PC-9 (cell line): ENCODE measurements at regions not wholly inside any gene's neighbourhood (a gene's known extent, or its start where the extent isn't known, plus 50 kb on each side); places are given as distances from the start of the nearest gene placed in this dataset.

Source experiments
- EZH2 ChIP-seq: fragments of 200-600 bp; sonication (generic); IDR thresholded peaks from 2 replicates; pipeline ENCODE4 v1.8.0; 2017; ENCODE audit warnings: antibody characterized with exemption, low read depth
- TF ChIP-seq, protein P1 (sequence below): fragments of 200-600 bp; sonication (generic); conservative IDR thresholded peaks from 2 replicates; pipeline ENCODE4 v1.6.1; 2017; ENCODE audit warnings: mixed run types, antibody characterized with exemption, mild to moderate bottlenecking, moderate library complexity

DNA sequence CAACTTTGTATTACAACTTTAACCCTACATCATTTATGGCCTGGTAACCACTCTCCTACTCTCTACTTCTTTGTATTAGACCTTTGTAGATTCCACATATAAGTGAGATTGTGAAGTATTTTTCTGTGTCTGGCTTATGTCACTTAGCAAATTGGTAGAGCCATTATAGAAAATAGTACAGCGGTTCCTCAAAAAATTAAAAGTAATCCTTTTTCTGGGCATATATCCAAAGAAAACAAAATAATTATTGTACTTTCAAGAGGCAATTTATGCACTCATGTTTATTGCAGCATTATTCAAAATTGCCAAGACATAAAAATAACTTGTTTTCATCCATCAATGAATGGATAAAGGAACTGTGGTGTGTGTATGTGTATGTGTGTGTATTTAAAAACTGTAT is 537.5 kb upstream of the FSIP2 start:
- TF ChIP-seq, protein P1, sequence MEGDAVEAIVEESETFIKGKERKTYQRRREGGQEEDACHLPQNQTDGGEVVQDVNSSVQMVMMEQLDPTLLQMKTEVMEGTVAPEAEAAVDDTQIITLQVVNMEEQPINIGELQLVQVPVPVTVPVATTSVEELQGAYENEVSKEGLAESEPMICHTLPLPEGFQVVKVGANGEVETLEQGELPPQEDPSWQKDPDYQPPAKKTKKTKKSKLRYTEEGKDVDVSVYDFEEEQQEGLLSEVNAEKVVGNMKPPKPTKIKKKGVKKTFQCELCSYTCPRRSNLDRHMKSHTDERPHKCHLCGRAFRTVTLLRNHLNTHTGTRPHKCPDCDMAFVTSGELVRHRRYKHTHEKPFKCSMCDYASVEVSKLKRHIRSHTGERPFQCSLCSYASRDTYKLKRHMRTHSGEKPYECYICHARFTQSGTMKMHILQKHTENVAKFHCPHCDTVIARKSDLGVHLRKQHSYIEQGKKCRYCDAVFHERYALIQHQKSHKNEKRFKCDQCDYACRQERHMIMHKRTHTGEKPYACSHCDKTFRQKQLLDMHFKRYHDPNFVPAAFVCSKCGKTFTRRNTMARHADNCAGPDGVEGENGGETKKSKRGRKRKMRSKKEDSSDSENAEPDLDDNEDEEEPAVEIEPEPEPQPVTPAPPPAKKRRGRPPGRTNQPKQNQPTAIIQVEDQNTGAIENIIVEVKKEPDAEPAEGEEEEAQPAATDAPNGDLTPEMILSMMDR, result no peak
- no peak for TF ChIP-seq EZH2
